Choroid plexus epithelial cell (primary cell): ENCODE measurements at regions not wholly inside any gene's neighbourhood (a gene's known extent, or its start where the extent isn't known, plus 50 kb on each side); places are given as distances from the start of the nearest gene placed in this dataset.

Experiments
- DNase-seq: peaks from one replicate; pipeline ENCODE4 v3.0.0-alpha.2; 2010; ENCODE audit warnings: low read depth
- H3K4me3 ChIP-seq: 2 replicates; pipeline ENCODE4 v1.5.1; 2011; ENCODE audit warnings: low read depth, mild to moderate bottlenecking, control low read depth, low read length, moderate library complexity
- TF ChIP-seq, protein P1 (sequence below): conservative IDR thresholded peaks from 2 replicates; pipeline ENCODE4 v1.5.1; 2011; ENCODE audit warnings: low read depth, mild to moderate bottlenecking, control low read depth, inconsistent platforms, low read length, moderate library complexity

GRCh38 chr1:88039240-88039639 is 644.8 kb upstream of the PKN2 start:
- no peak overlapping the region for H3K4me3 ChIP-seq
- TF ChIP-seq, protein P1, sequence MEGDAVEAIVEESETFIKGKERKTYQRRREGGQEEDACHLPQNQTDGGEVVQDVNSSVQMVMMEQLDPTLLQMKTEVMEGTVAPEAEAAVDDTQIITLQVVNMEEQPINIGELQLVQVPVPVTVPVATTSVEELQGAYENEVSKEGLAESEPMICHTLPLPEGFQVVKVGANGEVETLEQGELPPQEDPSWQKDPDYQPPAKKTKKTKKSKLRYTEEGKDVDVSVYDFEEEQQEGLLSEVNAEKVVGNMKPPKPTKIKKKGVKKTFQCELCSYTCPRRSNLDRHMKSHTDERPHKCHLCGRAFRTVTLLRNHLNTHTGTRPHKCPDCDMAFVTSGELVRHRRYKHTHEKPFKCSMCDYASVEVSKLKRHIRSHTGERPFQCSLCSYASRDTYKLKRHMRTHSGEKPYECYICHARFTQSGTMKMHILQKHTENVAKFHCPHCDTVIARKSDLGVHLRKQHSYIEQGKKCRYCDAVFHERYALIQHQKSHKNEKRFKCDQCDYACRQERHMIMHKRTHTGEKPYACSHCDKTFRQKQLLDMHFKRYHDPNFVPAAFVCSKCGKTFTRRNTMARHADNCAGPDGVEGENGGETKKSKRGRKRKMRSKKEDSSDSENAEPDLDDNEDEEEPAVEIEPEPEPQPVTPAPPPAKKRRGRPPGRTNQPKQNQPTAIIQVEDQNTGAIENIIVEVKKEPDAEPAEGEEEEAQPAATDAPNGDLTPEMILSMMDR = no peak
- DNase-seq = no peak

DNA sequence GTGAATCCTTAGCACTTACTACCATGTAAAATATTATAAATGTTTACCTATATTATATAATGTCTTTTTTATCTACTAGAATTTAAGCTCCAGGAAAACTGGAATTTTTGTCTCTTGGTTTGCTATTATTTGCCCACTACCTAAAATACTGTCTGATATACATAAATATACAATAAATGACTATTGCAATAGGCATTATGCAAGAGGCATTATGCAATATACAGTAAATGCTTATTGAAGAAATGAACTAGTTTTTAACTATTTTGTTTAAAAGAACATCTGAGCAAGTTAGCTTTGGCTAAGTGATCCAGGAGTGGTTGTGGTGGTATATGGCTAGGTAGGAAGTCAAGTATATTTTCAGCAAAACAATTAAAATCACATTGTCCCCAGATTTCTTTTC is 640.2 kb upstream of the PKN2 start:
- TF ChIP-seq, protein P1 = no peak
- no peak overlapping the region for H3K4me3 ChIP-seq
- no peak for DNase-seq

- DNase-seq = no peak
- TF ChIP-seq, protein P1 = no peak
- no peak overlapping the region for H3K4me3 ChIP-seq
These were observed 631.9 kb upstream of the PKN2 start for GRCh38 chr1:88052167-88052566.

DNA sequence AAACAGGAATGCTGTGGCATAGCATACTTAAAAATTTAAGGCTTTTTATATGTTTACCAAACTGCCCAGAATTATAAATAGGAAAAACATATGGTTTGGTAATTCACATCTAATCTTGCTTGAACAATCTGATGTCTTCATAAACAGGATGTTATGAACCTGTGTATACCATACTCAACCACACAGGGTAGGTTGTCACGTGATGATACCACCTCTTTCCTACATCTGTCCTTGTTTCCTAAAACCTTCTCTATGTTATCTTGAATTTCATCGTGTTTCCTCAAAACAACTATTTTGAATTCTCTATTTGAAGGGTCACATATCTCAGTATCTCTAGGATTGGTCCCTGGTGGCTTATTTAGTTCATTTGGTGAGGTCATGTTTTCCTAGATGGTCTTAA is 631.0 kb upstream of the PKN2 start:
- no peak for DNase-seq
- no peak overlapping the region for H3K4me3 ChIP-seq
- TF ChIP-seq, protein P1 = no peak

DNA sequence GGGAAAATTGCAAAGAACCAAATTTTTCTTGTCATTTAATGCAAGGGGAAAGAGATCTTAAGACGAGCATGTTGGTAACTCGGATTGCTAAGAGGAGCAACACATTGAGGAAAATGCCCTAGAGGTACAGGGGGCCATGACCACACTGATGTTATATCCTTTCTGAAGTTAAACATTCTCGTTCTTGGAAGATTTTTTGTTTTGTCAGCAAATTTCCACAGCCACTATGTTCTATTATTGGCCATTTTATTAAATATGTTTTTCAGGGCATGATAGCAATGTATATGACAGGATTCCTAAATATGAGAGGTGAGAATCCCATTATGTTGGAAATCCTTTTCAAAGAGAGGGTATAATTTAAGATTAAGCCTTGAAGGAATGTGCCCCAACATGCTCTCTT is 627.2 kb upstream of the PKN2 start:
- no peak for DNase-seq
- no peak overlapping the region for H3K4me3 ChIP-seq
- TF ChIP-seq, protein P1 = no peak

- no peak overlapping the region for H3K4me3 ChIP-seq
- no peak for DNase-seq
- TF ChIP-seq, protein P1 = no peak
These were observed 625.9 kb upstream of the PKN2 start for GRCh38 chr1:88058205-88058604.

DNA sequence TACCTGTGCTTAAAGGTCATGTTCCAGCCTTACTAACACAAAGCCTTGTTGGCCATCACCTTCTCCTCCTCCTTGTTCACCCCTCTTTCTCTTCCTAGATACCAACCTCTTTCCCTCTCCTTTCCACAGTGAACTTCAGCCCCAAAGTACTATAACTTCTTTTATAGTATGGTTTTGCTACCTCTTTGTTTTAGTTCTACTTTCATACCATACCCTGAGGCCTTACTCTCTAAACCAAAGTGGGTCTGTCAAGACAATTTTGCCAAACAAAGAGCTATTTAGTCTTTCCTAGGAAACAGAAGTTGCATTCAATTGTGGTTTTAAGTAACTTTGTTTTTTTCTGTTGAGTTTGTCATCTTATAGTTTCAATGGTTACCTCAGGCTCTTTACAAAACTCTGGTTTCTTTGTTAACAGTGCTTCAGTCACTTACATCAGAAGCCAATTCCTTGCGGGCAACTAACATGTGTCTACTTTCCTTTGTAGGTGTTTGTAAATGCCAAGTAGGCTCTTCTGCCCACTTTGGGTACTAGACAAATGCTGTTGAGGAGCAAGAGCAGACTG is 623.9 kb upstream of the PKN2 start:
- TF ChIP-seq, protein P1 = no peak
- DNase-seq = no peak
- H3K4me3 ChIP-seq = no peak overlapping the region
